ENCODE measurements at regions not wholly inside any gene's neighbourhood (a gene's known extent, or its start where the extent isn't known, plus 50 kb on each side); places are given as distances from the start of the nearest gene placed in this dataset.

GRCh38 chr1:82162486-82163420 is 362.0 kb downstream of the ADGRL2 start:
- H3K36me3 ChIP-seq (ENCODE audit: insufficient read depth, low read length) = no peaks in the 10 kb centered on the region
- TF ChIP-seq, protein P1, sequence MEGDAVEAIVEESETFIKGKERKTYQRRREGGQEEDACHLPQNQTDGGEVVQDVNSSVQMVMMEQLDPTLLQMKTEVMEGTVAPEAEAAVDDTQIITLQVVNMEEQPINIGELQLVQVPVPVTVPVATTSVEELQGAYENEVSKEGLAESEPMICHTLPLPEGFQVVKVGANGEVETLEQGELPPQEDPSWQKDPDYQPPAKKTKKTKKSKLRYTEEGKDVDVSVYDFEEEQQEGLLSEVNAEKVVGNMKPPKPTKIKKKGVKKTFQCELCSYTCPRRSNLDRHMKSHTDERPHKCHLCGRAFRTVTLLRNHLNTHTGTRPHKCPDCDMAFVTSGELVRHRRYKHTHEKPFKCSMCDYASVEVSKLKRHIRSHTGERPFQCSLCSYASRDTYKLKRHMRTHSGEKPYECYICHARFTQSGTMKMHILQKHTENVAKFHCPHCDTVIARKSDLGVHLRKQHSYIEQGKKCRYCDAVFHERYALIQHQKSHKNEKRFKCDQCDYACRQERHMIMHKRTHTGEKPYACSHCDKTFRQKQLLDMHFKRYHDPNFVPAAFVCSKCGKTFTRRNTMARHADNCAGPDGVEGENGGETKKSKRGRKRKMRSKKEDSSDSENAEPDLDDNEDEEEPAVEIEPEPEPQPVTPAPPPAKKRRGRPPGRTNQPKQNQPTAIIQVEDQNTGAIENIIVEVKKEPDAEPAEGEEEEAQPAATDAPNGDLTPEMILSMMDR (IDR thresholded peaks at IDR 0.05; ENCODE audit: extremely low read depth, low read depth, low read length) = no peak
- H3K27ac ChIP-seq (ENCODE audit: low read depth, low read length) = no peak overlapping the region
- no peaks in the 10 kb centered on the region for H4K20me1 ChIP-seq (ENCODE audit: insufficient read depth, low read length)
- DNase-seq (ENCODE audit: insufficient read length, low spot score, missing footprints) = no peak
- no peaks in the 10 kb centered on the region for H3K27me3 ChIP-seq (ENCODE audit: insufficient read depth, low read length)
- no peak overlapping the region for H3K4me2 ChIP-seq (ENCODE audit: insufficient read depth, low read length)
- H3K4me3 ChIP-seq (ENCODE audit: insufficient read depth, low read length) = no peak overlapping the region
- H3K9me3 ChIP-seq (ENCODE audit: low read depth, low read length) = no peaks in the 10 kb centered on the region
- H3K79me2 ChIP-seq (ENCODE audit: insufficient read depth, low read length) = no peaks in the 10 kb centered on the region
- H3K4me1 ChIP-seq (ENCODE audit: insufficient read depth, low read length) = no peaks in the 10 kb centered on the region
- no peak overlapping the region for H2AFZ ChIP-seq (ENCODE audit: low read length)

- TF ChIP-seq, protein P1 (IDR thresholded peaks at IDR 0.05; ENCODE audit: extremely low read depth, low read depth, low read length) = no peak
- peak overlapping the region; percentile 4 for H3K4me3 ChIP-seq (ENCODE audit: insufficient read depth, low read length)
These were observed 361.0 kb downstream of the ADGRL2 start for GRCh38 chr1:82161700-82162141.

GRCh38 chr1:82160903-82161302 is 360.2 kb downstream of the ADGRL2 start:
- no peaks in the 10 kb centered on the region for H3K27me3 ChIP-seq (ENCODE audit: insufficient read depth, low read length)
- H3K4me2 ChIP-seq (ENCODE audit: insufficient read depth, low read length) = no peak overlapping the region
- DNase-seq (ENCODE audit: insufficient read length, low spot score, missing footprints) = no peak
- no peak overlapping the region for H2AFZ ChIP-seq (ENCODE audit: low read length)
- H3K27ac ChIP-seq (ENCODE audit: low read depth, low read length) = no peak overlapping the region
- H3K36me3 ChIP-seq (ENCODE audit: insufficient read depth, low read length) = no peaks in the 10 kb centered on the region
- no peaks in the 10 kb centered on the region for H4K20me1 ChIP-seq (ENCODE audit: insufficient read depth, low read length)
- H3K9me3 ChIP-seq (ENCODE audit: low read depth, low read length) = no peaks in the 10 kb centered on the region
- H3K4me1 ChIP-seq (ENCODE audit: insufficient read depth, low read length) = no peaks in the 10 kb centered on the region
- no peaks in the 10 kb centered on the region for H3K79me2 ChIP-seq (ENCODE audit: insufficient read depth, low read length)
- TF ChIP-seq, protein P1 (IDR thresholded peaks at IDR 0.05; ENCODE audit: extremely low read depth, low read depth, low read length) = no peak
- no peak overlapping the region for H3K4me3 ChIP-seq (ENCODE audit: insufficient read depth, low read length)

More at GRCh38 chr1:82161700-82162141, 361.0 kb downstream of the ADGRL2 start:
- Histone ChIP-seq H2AFZ (ENCODE audit: low read length) (no peak overlapping the region), H3K4me2 (ENCODE audit: insufficient read depth, low read length) (peak overlapping the region; percentile 22), H3K79me2 (ENCODE audit: insufficient read depth, low read length) (no peaks in the 10 kb centered on the region), H3K4me1 (ENCODE audit: insufficient read depth, low read length) (no peaks in the 10 kb centered on the region), H3K36me3 (ENCODE audit: insufficient read depth, low read length) (no peaks in the 10 kb centered on the region), H3K9me3 (ENCODE audit: low read depth, low read length) (no peaks in the 10 kb centered on the region), H4K20me1 (ENCODE audit: insufficient read depth, low read length) (no peaks in the 10 kb centered on the region), H3K27ac (ENCODE audit: low read depth, low read length) (no peak overlapping the region), H3K27me3 (ENCODE audit: insufficient read depth, low read length) (no peaks in the 10 kb centered on the region)
- DNase-seq (ENCODE audit: insufficient read length, low spot score, missing footprints) = no peak

DNA sequence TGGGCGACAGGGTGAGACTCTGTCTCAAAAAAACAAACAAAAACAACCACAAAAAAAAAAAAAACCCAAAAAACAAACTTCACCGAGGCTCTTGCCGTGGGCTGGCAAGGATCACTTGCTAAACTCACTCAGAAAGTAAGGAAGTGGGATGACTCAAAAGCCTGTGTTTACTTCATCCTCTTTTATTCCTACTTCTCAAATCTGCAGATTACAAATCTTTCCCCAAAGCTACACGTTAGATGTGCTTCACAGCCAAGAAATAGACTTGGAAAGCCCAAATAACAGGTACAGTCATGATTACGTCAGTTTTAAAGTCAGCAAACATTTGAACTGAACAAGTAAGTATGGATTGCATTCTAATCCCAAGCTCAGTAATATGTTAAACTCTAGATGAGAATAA is 359.3 kb downstream of the ADGRL2 start:
- no peak overlapping the region for H3K27ac ChIP-seq (ENCODE audit: low read depth, low read length)
- TF ChIP-seq, protein P1 (IDR thresholded peaks at IDR 0.05; ENCODE audit: extremely low read depth, low read depth, low read length) = no peak

More for the DNA sequence above, 359.3 kb downstream of the ADGRL2 start:
- Histone ChIP-seq H3K4me1 (ENCODE audit: insufficient read depth, low read length) (no peaks in the 10 kb centered on the region), H3K79me2 (ENCODE audit: insufficient read depth, low read length) (no peaks in the 10 kb centered on the region), H3K36me3 (ENCODE audit: insufficient read depth, low read length) (no peaks in the 10 kb centered on the region), H4K20me1 (ENCODE audit: insufficient read depth, low read length) (no peaks in the 10 kb centered on the region), H3K9me3 (ENCODE audit: low read depth, low read length) (no peaks in the 10 kb centered on the region), H2AFZ (ENCODE audit: low read length) (no peak overlapping the region), H3K4me2 (ENCODE audit: insufficient read depth, low read length) (no peak overlapping the region), H3K27me3 (ENCODE audit: insufficient read depth, low read length) (no peaks in the 10 kb centered on the region), H3K4me3 (ENCODE audit: insufficient read depth, low read length) (no peak overlapping the region)
- no peak for DNase-seq (ENCODE audit: insufficient read length, low spot score, missing footprints)
